ENCODE measurements at regions not wholly inside any gene's neighbourhood (a gene's known extent, or its start where the extent isn't known, plus 50 kb on each side); places are given as distances from the start of the nearest gene placed in this dataset.
A peak's percentile ranks its signal among the peaks of the same experiment; 100 is the strongest.
"Not testable (repeated sequence)": the region's sequence is repeated elsewhere in the genome, so short reads cannot be mapped to it uniquely, and the experiment has no call there.

DNA sequence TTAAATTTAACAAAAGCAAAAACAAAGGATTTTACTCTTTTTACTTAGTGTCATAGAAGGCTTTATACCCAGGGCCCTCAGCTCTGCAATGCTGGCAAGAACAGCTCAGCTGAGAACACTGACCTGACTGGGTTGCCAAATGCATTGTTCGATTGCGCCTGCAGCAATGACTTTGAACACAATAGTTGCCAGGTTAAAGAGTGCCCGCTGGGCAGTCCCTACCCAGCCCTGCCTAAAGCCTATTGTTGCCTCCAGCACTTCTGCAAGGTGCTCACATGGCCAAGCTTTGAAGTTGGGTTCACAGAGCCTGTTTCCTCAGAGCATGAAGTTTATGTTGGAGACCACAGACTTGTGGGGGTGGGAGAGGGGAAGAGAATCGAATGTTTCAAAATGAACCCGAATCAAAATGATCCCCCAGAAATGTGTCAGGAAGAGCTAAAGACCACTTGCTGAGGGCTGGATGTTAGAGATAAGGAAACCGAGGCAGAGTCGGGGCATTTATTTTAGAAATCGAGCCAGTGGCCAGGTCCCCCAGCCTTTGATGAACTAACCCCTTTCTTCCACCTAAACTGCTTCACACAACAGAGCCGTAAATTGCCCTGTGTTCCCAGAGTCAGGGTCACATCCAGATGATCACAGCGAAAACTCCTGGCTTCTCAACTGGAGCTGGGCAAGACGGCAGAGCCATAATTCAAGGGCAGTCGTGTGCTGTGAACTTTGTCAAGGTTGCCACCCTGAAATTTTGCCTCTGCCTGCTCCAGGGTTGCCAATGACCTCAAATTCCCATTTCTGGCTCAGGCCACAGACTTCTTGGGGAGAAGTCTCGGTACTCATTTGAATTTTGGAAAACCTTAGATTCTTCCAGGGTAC lies 55.0 kb downstream of the FOXA2 start:
- DNase-seq (ENCODE audit: low read depth, low spot score), result peak; percentile 45

DNA sequence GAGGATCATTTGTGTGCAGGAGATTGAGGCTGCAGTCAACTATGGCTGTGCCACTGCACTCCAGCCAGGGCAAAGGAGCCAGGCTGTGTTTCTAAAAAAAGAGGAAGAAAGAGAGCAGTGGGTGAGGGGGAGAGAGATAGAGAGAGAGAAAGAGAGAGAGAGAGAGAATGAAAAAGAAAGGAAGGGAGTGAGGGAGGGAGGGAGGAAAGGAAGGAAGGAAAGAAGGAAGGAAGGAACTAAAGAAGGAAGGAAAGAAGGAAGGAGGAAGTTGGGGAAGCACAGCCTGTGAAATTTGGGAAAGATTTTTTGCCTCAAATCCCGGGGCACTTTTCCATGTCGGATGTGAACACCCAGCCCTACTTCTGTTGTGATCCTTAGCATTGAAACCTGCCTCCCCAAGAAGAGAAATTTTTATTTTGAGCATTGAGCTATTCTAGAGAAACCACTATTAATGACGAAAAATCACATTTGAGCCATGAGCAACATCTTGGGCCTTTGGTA lies 57.8 kb downstream of the FOXA2 start:
- DNase-seq (ENCODE audit: low read depth, low spot score), result no peak

DNA sequence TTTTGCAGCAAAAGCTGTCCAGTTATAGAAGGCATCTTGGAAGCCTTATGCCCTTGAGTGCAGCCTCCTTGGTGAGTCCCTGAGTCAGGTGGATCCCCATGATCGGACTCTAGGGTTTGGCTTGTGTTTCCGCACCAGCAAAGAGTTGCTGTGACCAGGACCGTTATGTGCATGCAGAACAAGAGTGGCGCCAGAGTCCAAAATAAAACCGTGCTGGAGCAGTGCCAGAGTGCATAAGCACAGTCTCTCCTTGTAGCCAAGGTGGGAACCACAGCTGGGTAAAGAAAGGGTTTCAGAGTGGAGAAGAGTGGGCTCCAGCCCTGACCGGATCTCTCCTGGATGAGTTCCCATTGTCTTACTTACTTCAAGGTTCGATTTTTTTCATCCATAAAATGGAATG lies 58.6 kb downstream of the FOXA2 start:
- DNase-seq (ENCODE audit: low read depth, low spot score), result no peak

DNA sequence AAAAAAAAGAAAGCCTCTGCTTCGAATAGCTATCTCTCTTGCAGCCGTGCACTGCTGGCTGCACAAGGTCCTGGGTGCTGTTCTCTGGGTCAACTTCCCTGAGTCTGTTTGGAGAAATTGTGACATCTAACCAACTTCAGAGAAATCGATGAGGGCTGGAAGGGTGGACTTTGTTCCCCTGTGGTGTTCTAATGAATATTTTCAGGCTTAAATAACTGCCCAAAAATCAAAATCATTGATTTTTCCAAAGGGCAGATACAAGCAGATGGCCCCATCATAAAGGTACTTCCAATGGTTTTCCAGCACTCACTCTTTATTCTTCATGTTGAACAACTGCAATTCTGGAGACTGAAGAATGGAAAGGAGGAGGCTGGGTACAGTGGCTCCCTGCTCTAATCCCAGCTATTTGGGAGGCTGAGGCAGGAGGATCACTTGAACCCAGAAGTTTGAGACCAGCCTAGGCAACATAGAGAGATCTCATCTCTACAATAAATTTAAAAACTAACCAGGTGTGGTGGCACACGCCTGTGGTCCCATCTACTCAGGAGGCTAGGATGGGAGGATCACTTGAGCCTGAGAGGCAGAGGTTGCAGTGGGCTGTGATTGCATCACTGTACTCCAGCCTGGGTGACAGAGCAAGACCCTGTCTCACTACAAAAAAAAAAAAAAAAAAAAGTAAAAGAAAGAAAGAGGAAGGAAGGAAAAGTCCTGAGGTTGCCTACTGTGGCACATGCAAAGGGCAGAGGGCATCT lies 59.1 kb downstream of the FOXA2 start:
- no peak for DNase-seq (ENCODE audit: low read depth, low spot score)

DNA sequence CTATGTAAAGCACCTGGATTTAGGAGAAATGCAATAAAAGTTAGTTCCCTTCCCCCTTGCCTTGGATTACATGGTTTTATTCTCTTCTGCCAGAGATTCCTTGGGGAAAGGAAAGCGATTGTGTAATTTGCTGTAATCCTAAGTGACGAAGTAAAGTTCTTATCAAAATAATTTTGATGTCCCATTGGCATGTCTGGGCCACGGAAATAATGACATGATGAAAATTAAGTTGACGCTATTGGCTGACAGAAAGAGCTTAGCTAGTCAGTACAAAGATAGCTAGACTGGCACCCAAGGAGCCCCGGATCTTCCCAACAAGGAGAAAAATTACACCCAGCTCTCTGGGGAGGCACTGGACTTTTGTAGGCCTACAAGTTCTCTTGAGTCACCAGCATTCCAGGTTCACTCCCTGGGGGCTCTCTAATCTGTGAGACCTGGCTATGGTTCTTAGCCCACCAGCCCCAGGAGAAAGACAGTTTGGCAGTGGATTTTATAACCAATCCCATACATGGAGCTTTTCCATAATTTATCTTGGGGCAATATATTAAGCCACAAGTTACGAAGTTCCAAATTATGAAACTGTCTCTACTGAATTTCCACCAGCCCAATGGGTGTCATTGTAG lies 59.9 kb downstream of the FOXA2 start:
- no peak for DNase-seq (ENCODE audit: low read depth, low spot score)

DNA sequence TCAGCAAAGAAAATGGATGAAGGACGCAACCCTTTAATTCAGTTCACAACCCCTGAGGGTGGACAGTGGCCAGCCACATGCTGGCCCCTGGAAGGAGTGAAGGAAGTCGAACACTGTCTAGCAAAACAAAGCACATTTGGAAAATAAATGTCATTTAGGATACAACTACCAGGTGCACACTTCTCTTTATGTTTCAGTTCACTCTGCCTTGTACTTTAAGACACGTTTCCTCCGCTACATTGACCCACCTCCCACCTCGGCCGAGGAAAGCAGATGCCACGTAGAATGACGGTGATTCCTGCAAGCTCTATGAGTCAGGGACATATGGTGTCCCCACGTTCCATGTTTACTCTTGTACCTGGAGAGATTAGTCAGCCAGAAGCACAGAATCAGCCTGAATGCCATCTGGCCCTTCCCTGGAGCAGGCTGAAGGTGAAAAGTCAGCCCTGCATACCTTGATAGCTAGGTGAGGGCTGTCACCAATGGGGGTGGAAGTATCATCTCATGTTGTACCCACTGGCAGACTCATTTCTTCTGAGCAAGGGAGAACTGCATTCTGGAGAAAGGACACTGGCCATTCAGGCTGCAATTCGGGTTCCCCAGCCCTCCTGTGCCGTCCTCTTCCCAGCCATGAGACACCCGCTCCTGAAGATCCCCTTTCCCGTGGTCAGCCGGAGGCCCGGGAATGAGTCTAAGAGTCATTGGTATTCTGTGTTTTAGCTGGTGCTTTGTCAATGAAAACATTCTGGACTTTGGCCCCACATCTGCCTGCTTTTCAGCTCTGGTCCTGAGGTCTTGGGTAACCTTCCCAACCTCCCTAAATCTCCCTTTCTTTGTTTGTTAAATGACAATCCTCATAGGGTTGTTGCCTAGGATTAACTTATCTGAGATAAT lies 60.6 kb downstream of the FOXA2 start:
- no peak for DNase-seq (ENCODE audit: low read depth, low spot score)

DNA sequence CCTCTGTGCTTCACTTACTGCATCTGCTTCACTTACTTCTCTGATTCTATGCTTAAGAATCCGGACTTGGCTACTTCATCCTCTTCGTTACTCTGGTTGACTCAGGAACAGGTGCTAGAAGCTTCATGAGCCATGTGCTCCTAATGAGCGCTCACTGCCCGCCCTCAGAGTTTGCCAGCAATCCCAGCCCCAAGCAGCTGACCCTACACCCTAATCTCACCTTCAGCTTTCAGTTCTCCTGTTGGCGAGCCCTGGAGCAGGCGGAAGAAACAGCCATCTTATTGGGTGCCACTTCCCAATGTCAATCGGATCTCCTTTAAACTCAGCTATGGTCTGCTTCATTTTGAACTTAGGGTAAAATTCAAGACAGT lies 61.3 kb downstream of the FOXA2 start:
- DNase-seq (ENCODE audit: low read depth, low spot score), result no peak

DNA sequence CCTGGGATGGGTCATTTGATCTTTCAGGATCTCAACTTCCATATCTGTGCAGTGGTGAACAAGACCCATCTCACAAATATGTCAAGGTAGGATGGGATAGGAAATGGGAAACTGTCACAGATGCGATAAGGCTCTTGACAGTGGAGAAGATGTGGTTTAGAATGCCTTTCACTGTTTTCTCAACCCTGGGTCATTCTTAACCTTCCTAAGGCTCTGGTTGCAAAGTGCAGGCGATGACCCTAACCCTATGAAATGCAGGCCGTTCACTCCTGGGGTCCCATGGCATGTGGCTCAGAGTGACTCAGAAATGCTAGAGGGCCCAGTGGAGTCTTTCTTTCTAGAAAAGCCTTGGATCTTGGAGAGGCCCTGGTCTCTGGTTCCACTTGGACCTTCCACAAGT lies 61.7 kb downstream of the FOXA2 start:
- no peak for DNase-seq (ENCODE audit: low read depth, low spot score)

DNA sequence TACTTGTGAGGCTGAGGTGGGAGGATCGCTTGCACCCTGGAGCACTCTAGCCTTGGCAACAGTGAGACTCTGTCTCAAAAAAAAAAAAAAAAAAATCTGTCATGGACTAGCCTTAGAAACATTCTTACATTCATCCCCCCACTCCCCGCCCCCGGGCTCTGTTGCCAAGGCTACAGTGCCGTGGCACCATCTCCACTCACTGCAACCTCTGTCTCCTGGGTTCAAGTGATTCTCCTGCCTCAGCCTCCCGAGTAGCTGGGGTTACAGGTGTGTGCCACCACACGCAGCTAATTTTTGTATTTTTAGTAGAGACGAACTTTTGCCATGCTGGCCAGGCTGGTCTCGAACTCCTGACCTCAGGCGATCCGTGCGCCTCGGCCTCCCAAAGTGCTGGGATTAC lies 62.4 kb downstream of the FOXA2 start:
- DNase-seq (ENCODE audit: low read depth, low spot score), result not testable (repeated sequence)

DNA sequence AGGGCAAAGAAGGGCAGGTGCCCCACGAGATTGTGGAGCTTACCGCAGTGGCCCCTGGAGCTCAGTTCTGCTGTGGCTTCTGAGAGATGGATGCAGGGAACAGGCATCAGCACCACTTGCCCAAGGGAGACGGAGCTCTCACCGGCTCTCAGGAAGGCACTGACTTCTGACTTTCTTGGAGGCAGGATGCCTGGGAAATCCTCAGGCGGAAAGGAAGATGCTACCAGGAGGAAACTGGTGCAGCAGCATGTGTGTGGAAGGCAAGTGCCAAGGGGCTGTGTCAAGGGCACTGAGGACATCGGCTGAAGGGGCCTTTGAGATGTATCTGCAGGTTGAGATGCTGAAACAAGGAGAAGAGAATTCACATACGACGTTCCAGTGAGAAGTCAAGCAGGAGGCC lies 64.0 kb downstream of the FOXA2 start:
- no peak for DNase-seq (ENCODE audit: low read depth, low spot score)

DNA sequence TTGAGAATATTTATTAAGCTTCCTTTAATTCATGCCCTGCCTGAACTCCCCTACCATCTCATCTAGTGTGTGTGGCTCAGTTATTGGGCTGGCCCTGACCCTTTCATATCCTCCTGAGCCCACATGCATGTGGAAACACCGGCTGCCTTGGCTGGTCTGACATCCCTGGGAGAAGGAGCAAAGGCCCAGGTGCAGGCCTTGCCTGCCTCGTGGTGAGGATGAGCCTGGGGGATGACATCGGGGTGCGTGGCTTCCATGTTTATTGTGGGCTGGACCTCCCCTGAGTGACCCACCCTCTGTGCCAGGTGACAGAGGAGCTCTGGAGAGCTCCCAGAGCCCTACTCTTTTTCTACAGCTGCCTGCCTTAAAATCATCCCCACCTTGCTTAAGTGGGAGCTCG lies 69.1 kb downstream of the FOXA2 start:
- no peak for DNase-seq (ENCODE audit: low read depth, low spot score)

DNA sequence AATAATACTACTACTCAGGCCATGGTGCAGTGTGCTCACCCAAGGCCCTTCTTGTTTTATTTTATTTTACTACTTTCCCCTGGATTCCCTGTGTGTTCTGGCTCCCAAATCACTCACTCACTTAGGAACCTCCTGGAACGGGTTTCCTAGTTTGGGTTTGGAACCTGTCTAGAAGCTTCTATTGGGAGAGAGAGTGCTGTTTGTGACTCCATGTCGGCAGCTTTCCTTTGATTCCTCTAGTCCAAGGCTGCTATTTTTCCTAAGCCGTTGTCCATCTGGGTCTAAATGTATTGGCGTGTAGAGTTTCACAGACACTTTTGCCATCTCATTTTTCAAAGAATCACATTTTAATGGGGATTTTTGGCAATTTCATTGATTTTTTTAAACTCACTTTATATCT lies 70.8 kb downstream of the FOXA2 start:
- DNase-seq (ENCODE audit: low read depth, low spot score), result no peak

DNA sequence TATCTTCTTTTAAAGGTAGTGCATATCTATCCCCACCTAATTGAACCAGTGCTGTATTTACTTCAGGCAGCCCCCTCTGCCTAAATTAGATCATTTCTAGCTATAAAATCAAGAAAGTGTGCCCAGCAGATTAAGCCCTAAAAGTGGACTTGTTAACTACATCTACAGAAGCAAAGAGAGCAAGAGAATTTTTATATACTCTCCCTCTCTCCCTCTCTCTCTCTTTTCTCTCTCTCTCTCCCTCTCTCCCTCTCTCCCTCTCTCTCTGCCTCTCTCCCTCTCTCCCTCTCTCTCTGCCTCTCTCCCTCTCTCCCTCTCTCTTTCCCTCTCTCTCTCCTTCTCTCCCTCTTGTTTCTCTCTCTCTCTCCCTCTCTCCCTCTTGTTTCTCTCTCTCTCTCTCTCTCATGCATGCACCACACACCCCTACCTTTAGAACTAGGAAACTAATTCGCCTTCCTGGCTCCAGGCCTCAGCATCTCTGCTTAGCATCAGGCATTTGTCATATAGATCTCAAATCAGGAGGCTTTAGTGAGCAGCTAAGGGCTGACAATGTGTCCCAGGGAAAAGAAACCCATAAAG lies 71.4 kb downstream of the FOXA2 start:
- DNase-seq (ENCODE audit: low read depth, low spot score), result no peak

DNA sequence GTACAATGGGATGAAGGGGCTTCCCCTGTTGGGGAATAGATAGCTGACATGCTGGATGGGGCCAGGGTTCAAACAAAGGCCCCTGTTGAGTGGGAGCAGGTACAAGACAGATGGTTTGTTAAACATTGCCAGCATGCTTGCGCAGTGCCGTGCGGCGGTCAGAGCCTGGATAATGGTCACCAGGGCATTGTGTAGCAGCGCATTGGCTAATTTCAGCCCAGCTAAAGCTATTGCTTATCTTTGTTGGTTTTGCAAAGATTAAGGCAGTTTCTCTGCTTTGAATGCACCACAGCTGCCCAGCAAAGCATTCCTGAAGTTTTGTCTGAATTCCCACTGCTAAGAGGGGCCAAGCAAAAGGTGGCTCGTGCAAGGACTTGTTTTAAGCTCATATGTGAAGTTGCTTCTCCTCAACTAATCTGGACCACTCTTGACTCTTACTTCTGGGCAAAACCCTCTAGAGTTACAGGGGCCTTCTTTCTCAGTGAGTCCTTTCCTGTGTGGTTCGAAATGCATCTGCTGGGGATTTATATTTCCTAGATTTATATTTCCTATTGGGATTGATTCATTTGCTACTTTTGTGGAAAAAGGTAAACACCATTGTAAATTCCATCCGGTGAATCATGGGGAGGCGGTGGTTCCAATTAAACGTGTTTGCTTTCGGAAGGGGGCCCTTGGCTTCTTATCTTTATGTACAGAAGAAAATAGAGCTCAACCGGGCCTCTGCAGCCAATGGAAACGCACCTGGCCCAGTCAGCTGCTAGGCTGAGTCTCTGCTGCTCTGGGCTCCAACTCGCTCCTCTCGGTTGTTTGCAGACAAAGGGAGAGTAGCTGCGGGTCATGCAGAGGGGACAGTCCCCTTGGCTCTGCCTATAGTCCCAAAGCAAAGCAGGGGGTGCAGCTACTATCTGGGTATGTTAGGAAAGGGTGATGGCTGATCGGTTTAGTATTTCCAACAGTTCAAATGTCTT lies 72.1 kb downstream of the FOXA2 start:
- peak; percentile 30 for DNase-seq (ENCODE audit: low read depth, low spot score)

DNA sequence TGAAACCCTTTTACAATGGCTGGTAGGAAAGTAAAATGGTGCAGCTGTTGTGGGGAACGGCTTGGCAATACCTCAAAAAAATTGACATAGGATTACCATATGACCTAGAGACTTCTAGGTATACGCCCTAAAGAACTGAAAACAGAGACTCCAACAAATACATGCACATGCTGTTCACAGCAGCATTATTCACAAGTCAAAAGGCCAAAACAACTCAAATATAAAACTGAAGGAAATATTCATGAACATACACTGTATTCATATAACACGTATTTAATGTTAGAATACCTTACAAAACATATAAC lies 74.6 kb downstream of the FOXA2 start:
- DNase-seq (ENCODE audit: low read depth, low spot score), result no peak

DNA sequence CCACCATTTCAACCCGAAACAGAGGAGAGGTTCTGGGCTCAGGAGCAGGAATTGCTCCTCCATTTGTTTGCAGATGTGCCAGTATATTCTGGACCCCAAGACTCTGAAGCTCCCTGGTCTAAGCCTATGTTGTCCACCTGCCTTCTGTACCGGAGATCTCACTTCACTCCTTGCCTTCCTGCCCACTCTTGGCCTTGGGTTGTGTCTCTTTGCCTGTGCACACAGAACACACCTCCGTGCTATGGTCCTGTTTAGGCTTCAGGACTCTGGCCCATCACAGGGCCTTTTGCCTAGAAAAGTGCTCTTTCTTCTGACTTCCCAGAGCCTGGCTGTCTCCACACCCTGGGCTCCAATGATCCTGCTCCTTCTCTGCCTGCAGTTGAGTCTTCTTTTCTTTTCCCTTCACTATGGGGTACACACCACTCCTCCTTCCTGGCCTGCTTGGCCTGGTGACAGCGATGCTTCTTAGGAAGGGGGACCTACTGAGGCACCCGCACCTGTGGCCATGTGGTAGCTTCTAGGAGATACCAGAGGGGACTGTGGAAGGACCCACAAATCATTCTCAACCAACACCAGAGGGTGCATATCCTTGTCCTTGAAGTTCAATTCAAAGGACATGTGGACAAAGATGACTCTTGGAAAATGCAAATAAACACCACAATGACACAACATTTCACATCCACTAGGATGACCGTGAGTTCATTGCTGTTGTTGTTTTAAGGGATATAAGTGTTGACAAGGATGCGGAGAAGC lies 75.1 kb downstream of the FOXA2 start:
- no peak for DNase-seq (ENCODE audit: low read depth, low spot score)

DNA sequence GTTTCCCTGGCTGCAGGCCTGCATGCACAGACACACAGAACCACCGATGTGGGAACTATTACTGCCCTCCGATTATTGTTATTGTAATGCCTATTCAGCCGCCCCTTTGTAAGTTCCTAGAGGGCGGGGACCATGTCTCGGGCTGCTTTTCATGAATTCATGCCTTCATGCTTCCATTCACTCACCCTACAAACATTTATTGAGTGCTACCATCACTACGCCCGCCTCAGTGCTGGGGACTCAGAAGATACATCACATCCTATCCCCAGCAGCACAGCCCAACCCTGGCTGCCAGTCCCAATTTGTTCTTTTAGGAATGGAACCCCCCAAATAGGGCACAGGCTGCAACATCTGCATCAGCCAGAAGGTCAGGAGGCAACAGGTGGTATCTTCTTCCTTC lies 75.9 kb downstream of the FOXA2 start:
- no peak for DNase-seq (ENCODE audit: low read depth, low spot score)

DNA sequence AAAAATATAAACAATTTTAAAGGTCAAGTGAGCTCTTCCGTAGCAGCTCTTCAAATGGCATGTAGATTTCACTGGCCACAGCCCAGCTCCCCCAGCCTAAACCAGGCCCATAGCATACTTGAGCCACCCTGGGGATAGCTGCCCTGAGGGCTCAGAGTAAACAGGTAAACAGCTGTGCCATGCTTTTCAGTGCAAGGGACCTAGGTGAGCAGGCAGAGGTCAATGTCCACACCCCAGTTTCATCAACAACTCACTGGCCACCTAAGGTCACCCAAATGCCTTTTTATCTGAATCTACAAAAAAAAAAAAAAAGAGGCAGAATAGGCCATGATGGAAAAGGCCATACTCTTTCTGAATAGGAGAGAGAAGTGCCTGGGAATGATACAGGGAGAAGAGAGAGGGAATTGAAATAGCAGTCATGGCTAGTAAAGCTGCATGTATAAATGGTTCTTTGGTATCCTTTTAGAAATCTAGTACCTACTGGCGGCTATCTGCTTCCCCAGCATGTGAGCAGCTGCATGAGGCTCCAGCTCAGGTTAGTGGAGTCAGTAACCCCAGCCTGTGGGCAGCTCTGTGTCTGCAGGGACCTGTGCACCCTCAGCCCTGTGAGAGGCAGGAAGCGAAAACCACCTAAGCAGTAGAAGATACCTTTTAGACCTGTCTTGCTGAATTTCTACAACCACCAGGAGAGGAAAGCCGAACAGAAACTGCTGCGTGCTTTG lies 77.0 kb downstream of the FOXA2 start:
- DNase-seq (ENCODE audit: low read depth, low spot score), result no peak

DNA sequence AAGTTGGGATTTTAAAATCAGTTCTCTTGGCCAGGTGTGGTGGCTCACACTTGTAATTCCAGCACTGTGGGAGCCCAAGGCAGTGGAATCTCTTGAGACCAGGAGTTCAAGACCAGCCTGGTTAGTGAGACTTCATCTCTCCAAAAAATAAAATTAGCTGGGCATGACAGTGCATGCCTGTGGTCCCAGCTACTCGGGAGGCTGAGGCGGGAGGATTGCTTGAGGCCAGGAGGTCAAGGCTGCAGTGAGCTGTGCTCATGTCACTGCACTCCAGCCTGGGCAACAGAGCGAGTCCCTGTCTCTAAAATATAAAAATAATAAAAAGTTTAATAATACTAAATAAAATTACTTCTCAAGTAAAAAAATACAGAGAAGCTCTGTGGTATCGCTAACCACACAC lies 77.5 kb downstream of the FOXA2 start:
- DNase-seq (ENCODE audit: low read depth, low spot score), result no peak

Measured in ELF-1 (cell line).